Left hindlimb (tissue), 1 donor: ENCODE measurements at regions not wholly inside any gene's neighbourhood (a gene's known extent, or its start where the extent isn't known, plus 50 kb on each side); places are given as distances from the start of the nearest gene placed in this dataset.

Experiments used
- DNase-seq: peaks from one replicate; pipeline ENCODE4 v3.0.0-alpha.2; 2018

DNA sequence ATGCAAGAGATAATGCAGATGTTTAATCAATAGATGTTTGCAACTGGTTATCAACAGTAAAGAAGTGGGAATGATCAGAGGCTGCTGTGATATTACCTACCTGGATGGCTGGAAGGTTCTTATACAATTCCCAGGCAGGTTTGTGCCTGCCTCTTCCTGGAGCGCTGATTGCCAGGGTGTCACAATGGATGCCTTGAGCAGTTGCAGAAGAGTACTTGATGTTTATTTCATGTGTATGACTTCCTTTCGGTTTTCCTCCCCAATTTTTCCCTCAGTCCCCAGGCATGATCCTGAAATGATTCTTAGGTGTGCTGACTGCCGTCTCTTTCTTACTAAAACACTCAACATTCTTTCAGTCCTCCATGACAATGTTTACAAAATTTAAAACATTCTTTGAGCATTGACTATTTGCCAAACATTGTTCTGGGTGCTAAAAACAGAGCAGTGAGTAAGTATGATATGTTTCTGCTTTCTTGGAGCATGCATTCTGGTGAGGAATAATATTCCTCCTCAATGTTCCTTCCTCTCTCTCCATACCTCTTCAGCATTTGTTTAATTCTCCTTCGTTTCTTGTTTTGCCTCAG, 416.6 kb upstream of the TRIB2 start:
- DNase-seq, result no peak

DNA sequence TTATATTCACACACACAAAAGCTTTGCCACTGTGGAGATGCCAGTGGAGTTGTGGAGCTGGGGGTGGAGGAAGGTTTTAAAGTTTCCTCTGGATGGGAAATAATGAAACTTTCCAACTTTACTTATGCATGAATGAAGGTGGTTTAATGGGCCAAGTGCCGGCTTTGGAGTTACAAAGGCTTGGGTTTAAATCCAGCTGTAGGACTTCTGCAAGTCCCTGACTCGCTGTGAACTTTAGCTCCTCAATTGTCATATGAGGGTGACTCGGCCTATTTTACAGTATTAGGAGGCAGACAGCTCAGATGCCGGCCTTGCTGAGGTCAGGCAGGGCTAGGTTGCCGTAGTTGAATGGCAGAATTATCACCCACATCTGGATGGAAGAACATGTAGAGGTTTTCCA, 415.8 kb upstream of the TRIB2 start:
- DNase-seq, result no peak

DNA sequence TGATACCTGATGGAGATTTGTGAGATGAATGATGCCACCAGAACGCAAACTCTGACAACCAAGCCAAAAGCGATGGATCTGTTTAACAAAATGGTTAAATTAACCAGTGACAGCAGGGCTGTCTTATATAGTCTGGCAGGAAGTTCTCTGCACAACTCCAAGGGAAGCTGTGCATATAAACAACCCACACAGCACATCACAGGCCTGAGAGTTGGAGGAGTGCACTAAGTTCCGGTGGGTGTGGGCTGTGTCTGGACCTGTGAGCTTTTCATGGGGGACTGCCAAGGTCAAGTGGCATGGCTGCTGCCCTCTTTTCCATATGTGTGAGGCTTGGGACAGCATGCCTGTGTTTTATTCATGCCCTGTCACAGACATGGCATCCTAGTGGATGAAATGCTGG, 414.6 kb upstream of the TRIB2 start:
- DNase-seq, result no peak

DNA sequence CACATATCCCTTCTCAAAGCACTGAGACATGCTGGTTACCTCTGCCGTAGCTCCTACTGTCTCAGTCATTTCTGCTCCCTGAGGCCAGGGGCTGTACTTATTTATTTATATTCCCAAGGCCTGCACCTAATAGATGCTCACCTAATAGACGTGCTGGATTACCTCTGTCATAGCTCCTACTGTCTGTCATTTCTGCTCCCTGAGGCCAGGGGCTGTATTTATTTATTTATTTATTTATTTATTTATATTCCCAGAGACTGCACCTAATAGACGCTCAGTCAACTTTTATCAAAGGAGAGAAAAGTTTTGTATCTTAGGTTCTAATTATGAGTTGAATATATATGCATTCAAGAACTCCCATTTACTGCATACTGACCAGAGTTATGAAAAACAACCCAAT, 414.0 kb upstream of the TRIB2 start:
- DNase-seq, result no peak

DNA sequence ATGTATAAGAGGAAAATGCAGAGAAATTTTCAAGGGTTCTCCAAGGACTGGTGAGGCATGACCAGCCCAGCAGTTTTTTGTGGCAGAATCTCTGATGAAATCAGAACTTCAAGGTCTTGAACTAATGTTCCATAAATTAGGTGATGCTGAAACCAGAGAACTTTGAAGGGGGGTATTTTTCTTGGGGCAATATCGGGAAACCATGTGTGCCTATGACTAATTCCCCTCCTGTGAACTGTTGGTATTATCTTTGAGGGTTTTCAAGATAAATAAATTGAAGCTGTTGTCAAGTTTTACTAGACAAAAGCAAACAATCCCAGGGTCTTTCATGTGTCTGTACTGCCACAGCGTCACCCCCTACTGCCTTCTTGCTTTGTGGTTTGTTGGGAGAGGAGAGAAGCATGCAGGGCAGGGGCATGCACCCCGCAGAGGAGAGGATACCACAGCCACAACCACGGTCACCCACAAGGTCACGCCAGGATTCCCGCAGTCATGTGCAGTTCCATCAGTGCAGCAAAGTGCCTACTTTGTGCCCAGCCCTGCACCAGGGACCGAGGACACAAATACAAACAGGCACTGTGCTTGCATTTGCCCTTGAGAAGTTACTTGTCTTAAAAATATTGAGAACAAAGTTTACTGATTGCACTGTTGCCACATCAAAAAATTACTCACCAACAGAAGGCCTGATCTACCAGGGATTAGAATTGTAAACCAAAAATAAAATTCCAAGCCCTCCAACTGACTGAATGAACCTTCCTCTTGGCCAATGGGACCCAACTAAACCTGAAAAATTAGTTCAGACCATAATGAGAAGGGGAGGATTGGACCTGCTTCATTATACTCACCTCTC, 413.3 kb upstream of the TRIB2 start:
- DNase-seq, result no peak

DNA sequence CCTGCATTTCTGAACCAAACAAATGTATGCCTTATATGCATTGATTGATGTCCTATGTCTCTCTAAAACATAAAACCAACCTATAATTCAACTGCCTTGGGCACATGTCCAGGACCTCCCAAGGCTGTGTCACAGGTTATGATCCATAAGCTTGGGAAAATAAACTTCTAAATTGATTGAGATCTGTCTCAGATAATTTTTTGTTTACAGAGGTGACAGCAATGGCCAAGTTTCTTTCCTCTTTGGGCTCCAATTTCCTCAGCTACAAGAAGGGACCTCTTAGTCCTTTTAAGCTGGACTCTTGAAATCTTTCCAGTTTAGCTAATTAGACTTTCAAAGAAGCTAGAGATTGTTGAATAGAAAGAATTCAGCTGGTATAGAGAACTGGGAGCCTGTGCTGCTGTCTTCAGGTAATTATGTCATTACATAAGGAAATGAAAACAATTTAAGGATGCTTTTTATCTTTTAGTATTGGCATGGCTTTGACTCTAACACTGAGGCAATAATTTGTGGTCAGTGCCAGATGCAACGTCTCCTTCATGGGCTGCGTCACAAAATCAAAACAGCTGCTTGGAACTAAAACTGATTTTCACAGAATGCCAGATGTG, 412.1 kb upstream of the TRIB2 start:
- no peak for DNase-seq

DNA sequence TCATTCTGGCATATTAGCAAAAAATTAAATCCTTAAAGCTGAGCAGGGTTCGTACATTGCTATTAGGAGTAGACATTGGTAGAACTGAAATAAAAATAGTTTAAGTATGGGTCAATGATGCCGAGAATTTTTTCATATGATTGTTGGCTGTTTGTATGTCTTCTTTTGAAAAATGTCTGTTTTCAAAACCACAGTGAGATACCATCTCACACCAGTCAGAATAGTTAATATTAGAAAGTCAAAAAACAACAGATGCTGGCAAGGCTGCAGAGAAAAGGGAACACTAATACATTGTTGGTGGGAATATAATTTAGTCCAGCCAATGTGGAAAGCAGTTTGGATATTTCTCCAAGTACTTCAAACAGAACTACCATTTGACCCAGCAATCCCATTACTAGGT, 410.8 kb upstream of the TRIB2 start:
- no peak for DNase-seq

DNA sequence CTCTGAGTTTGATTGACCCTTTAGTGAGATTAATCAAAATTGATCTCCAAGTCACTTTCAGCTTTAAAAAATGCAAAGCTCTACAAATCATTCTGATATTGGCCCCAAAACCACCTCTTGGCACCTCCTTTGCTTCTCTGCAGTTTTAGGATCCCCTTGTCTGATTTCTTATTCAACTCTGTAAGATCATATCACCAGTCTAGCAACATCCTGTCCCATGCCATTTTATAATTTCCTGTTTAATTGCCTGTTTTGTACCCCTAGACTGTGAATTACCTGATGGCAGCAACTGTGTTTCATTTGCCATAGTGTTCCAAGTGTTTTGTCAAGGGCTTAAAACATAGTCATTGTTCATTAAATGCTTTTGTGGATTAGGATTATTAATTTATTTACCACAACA, 406.3 kb upstream of the TRIB2 start:
- no peak for DNase-seq

DNA sequence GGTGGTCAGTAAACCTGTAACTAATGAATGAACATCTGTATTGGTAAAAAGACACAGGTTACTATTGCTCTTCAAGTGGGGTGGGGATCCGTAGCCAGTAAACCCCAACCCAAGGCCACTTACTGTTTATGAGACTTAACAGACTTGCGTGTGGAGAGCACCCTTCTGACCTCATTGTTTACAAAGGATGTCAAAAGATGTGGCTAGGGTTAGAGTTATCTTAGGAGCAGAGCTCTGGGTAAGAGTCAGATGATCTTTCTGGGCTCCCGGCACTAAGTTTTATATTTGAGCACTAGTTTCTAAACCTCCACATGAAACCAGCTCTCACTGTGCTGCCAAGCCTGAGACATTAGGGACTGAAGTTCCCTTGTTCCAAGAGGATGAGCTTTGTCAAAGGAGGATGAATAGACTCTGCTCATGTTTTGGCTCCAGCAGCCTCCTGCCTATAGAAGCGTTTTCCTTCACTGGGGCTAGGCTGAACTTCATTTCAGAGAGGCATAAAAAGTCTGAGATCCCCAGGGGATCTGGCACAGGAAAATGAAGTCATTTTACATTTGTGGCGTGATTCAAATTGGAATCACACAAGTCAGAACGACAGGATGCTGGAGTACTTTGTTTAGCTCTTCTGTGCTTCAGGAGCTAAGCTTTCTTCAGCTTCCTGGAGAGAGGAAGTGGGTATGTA, 403.1 kb upstream of the TRIB2 start:
- no peak for DNase-seq

DNA sequence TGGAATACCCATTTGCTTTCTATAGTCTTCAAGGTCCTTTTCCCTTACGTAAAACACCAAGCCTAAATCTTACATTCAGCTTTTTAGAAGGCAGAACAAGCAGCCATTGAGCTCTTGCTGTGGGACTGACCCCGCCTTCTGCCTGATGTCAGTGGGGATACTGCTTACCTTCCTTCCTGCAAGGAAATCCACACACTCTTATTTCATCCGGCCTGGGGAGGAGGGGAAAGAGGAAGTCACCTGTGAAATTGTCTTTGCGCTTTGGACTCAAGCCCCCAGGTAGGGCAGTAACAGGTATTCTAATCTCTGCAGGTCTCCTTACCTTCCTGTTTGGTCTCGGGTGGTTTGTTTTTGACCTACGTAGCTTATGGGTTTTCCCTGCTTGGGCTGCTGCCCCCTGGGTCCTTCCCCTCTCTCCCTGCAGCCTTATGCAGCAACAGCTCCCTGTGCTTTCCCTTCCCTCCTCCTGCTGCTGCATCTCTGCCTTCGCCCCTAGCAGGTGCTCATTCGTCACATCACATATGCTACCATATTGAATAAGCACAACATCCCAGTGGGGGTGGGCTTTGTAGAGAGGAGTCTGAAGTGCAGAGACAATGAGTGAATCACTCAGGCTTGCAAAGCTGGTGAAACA, 402.5 kb upstream of the TRIB2 start:
- DNase-seq, result no peak

DNA sequence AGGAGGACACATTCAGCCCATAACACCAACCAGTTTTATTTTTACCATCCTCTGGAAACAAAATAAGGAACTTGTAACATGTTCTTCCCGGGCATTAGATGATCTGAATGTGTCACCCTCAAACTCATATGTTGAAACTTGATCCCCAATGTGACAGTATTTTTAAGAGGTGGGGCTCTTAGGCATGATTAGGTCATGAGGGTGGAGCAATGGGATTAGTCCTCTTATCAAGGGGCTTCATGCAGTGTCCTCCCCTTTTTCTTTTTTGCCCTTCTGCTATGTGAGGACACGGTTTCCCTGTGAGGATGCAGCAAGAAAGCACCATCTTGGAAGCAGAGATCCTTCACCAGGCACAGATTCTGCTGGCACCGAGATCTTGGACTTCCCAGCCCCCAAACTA, 401.5 kb upstream of the TRIB2 start:
- no peak for DNase-seq

DNA sequence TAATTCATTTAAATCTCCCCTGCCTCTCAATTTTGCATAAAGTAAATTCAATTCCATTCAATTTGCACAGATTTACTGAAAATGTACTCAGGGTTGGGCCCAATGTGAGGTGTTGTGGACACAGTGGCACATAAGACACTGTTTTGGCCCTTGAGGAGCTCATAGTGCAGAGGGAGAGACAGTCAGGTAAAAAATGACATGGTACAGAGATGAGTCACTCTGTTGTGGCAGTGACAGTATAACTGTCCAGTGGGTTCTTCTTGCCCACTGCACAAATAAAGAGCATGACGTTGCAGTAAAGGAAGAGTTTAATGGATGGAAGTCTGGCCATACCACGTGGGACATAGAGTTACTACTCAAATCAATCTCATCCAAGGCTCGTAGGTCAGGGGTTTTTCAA, 400.3 kb upstream of the TRIB2 start:
- no peak for DNase-seq

DNA sequence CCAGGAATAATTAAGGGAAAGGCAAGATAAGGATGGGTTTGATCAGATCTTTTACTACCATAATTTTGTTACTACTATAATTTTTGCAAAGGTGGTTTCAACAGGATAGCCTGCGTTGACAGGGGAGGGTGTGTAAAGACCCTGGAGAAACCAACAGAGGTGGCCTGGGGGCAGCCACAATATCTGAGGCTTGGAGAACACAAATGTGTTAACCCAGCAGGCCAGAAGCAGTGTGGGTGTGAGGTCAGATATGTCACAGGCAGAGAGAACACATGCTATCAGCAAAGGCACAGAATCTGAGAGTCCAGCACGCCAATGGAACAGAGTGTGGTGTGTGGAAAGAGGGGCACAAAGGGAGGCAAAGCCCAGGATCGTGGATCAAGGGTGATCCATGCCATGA, 399.4 kb upstream of the TRIB2 start:
- DNase-seq, result no peak

DNA sequence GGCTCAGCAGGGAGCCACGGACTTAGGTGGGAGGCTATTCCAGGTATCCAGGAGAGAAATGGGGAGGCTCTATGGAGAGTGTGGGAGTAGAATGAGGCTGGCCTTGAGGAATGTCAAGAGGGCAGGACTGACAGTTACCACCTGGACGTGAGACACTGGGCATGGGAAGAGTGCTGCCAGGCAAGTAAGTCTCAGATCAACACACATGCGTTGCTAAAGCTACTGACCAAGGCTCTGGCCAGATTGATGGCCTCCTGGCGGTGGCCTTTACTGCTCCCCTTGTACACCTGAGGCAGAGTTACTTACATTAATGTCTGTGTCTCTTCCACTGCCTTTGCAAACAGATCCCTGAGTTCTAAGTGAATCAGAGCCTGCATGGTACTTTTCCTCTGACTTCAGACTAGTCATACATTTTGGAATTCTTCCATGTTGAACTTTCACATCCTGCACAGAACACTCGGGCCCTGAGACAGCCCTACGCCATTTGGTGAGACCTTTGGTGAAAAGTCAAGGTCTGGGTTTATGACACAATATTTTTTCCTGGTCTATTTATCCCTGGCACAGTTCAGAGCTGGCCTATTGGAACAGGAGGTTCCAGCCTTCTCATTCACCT, 398.8 kb upstream of the TRIB2 start:
- DNase-seq, result no peak

DNA sequence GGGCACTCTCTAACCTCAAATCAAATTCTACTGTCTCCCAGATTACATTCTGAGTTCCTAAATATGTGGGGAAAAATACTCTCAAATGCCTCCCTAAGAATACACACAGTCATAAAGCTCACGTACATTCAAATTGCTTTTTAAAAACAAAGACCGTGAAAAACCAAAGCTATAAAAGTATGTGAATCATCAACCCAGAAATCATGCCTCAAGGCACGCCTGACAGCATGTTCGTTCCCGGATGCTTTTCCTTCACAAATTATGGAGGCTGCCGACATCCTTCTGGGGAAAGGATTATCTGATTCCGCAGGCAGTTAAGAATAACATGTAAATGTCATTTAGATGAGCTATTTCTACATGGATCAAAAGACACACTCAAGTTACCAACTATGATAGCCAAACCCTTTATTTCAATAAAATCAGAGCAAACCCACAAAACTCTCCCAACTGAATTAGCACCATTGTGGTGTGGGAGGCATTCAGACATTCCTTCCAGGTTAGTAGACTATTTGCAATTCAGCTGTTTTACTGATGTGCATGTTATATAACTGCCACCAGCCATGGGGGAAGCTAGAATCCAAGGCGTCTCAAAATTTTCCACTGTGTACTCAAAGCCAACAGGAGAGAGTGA, 398.2 kb upstream of the TRIB2 start:
- DNase-seq, result peak; percentile 69

DNA sequence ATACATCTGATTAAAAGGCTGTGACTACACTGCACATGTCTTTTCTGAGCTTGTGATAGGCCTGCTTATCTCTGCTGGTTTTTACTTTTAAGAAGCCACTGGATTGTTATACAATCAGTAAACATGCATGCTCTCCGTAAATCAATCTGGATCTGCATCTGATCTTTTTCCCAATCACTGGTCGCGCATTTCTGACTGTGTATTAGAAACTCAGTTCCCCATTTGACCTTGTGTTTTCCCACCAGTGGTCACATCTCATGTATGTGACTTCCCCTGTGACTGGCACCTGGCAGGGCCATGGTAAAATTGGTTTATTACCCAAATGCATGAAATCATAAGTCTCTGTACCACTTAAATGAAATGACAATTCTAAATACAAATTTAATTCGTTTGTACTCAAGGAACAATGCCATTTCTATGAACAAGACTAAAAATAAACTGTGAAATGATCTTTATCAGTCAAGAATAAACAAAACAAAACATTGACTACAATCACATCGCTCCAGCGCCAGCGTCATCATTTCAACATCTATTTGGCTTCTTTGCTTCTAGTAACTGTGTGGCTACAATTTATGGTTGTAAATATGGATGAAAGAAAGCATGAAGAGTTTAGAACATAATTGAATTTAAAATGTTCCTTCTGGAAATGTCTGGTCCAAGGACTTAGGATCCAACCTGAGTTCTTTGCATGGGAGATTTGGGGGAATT, 396.6 kb upstream of the TRIB2 start:
- DNase-seq, result no peak

DNA sequence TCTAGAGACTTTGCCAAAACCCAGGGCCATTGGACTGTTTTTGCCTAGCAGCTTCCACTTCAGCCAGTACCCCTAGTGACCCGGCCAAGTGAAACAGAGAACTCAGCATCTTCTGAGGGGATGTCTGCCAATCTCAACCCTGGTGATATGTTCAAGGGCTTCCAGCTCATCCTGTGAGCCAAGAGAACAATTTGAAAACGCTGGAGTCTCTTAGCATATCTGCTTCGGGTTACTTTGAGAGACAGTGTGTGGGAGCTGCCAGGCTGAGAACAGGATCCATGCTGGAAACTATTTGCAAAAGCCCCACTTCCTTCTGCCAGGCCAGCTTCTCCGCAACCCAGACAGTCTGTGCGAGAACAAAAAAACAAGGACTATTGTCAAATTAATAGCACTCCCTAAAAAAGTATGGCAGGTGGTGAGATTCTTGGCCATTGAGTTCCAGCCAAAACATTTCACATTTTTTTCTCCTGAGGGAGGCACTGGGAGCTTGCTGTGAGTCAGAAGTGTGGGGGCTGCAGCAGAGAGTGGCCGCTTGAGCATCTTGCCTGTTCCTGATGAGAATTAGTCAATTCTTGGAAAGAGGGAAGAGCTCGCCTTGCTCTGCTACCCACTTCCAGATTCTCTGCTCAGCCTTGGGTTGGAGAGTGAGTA, 395.6 kb upstream of the TRIB2 start:
- DNase-seq, result peak; percentile 80

DNA sequence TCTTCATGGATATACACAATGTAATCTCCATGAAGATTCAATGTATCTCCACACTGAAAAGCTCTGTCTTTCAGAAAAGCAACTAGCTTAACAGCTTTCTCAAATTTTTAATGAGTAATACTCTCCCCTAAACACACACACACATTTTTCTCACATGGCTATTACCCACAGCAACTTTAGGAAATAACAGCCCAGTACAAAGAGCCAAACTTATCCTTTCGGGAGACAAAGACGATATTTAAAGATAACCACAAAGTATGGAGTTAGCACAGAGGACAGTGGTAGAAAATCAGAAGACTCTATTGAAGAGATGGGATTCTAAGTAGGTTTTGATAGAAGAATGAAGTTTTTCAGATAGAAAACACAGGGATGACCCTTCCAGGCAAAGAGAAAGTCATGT, 394.9 kb upstream of the TRIB2 start:
- no peak for DNase-seq

DNA sequence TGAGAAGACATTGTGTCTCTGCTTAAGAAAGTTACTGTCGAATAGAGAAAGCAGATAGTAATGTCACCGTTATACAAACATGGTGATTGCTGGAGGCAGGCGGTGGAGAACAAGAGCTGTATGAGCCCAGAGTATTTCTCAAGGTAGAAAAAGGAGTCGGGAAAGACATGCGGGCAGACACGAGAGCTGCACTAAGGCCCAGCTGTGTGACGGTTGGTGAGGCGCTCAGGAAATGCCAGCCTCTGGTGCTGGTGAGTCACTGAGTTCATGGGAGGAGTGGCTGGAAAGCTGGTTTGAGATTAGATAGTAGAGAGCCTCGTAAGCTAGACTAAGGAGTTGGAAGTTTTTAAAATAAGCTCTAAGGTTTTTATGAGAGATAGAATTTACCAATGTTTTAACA, 390.9 kb upstream of the TRIB2 start:
- DNase-seq, result no peak

DNA sequence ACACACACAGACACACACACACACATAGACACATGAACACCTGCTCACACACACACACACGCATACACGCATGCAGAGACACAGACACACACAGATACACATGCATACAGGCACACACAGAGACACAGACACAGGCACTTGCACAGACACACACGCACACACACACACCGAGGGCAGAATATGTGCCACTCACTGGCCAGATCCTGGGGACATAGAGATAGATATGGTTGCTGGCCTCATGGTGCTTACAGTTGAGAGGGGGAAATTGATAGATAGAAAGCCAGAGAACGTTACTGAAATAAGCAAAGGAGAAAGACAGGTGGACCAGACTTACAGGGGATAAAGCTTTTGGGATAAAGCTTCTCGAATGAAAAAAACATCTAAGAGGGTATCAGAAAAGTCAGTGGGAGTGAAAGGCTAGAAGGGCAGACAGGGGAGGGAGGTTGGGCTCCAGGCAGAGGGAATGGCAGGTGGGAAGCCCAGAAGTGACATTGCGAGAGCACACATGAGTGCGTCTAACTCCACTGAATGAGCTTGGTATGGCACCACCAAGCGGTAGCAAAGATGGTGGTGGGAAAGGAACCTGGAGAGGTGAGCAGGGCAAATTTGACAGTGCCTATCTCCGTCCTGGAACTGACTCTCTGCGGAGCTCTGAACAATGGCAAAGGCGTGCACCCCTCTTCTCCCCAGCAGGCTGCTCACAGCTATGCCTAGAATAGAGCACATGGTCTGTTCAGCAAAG, 390.1 kb upstream of the TRIB2 start:
- no peak for DNase-seq
